SU-DHL-6 (cell line): ENCODE measurements at regions not wholly inside any gene's neighbourhood (a gene's known extent, or its start where the extent isn't known, plus 50 kb on each side); places are given as distances from the start of the nearest gene placed in this dataset.

Experiments used
- H2AFZ ChIP-seq: fragments of 200-600 bp; sonication (generic); 2 replicates; pipeline ENCODE4 v1.6.1; 2014; ENCODE audit warnings: low read depth, mild to moderate bottlenecking, moderate library complexity, mixed read lengths, antibody characterized with exemption, low read length; ENCODE audit not compliant: severe bottlenecking
- H3F3A ChIP-seq: fragments of 200-600 bp; shearing (Covaris generic); 2 replicates; pipeline ENCODE4 v1.6.0; 2016; ENCODE audit warnings: antibody characterized with exemption, mild to moderate bottlenecking; ENCODE audit not compliant: insufficient read depth
- H3K27ac ChIP-seq: fragments of 200-600 bp; sonication (generic); 2 replicates; pipeline ENCODE4 v1.5.1; 2016; ENCODE audit warnings: low read depth, mild to moderate bottlenecking, low read length, moderate library complexity, mixed read lengths
- H3K27me3 ChIP-seq: fragments of 200-600 bp; sonication (generic), shearing (Covaris generic); 2 replicates; pipeline ENCODE4 v1.6.0; 2014; ENCODE audit warnings: mild to moderate bottlenecking, low read length
- H3K36me3 ChIP-seq: fragments of 200-600 bp; sonication (generic); 2 replicates; pipeline ENCODE4 v1.6.1; 2014; ENCODE audit warnings: mild to moderate bottlenecking, low read length, mixed read lengths
- H3K4me2 ChIP-seq: fragments of 300-600, 200-600 bp; shearing (Covaris generic), sonication (generic); 2 replicates; pipeline ENCODE4 v1.6.0; 2014; ENCODE audit warnings: low read length, low read depth, mild to moderate bottlenecking; ENCODE audit not compliant: poor library complexity, severe bottlenecking
- H3K4me3 ChIP-seq: fragments of 200-600 bp; sonication (generic); 2 replicates; pipeline ENCODE4 v1.5.1; 2014; ENCODE audit warnings: antibody characterized with exemption, low read length, mild to moderate bottlenecking, mixed read lengths; ENCODE audit not compliant: insufficient read depth, poor library complexity, severe bottlenecking
- H3K79me2 ChIP-seq: fragments of 200-600 bp; sonication (generic); 2 replicates; pipeline ENCODE4 v1.6.1; 2014; ENCODE audit warnings: mild to moderate bottlenecking, low read length, moderate library complexity; ENCODE audit not compliant: insufficient read depth
- H3K9ac ChIP-seq: fragments of 200-600 bp; sonication (generic); 2 replicates; pipeline ENCODE4 v1.7.0; 2014; ENCODE audit warnings: mild to moderate bottlenecking, low read length
- H3K9me2 ChIP-seq: fragments of 200-600 bp; sonication (generic); replicated peaks from 2 replicates; pipeline ENCODE4 v1.6.1; 2014; ENCODE audit warnings: low read length; ENCODE audit not compliant: insufficient read depth
- H3K9me3 ChIP-seq: fragments of 200-600 bp; sonication (generic); 2 replicates; pipeline ENCODE4 v1.6.1; 2014; ENCODE audit warnings: low read length, mixed read lengths; ENCODE audit not compliant: insufficient read depth
- H4K20me1 ChIP-seq: fragments of 200-600 bp; sonication (generic); 2 replicates; pipeline ENCODE4 v1.6.1; 2014; ENCODE audit warnings: low read depth, mild to moderate bottlenecking, antibody characterized with exemption, low read length, moderate library complexity, mixed read lengths
- EZH2phosphoT487 ChIP-seq: fragments of 200-600 bp; sonication (generic), shearing (Covaris generic); conservative IDR thresholded peaks from 2 replicates; pipeline ENCODE4 v1.6.1; 2018; ENCODE audit warnings: mild to moderate bottlenecking, antibody characterized with exemption, low read length, moderate library complexity, mixed read lengths
- TF ChIP-seq, protein P1 (sequence below): fragments of 200-600 bp; sonication (generic); IDR thresholded peaks from one replicate; pipeline ENCODE4 v1.5.1; 2017; ENCODE audit warnings: antibody characterized with exemption, mild to moderate bottlenecking, low read length, moderate library complexity; ENCODE audit not compliant: insufficient read depth, poor library complexity, severe bottlenecking

DNA sequence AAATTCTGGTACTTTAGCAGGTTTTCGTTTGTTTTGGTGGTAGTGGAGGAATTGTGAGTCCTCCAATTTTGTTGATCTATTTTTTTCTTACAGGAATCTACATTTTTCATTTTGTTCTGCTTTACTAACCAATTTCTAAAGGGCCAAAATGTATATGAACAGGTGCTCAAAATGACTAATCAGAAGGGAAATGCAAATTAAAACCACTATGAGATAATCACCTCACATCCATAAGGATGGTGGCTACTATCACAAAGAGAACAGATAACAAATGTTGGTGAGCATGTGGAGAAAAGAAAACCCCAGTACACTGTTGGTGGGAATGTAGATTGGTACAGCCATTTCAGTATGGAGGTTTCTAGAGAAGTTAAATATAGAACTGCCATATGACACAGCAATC is 134.2 kb downstream of the LMO4 start:
- Histone ChIP-seq H3F3A (no peaks in the 10 kb centered on the region), H3K9ac (no peak overlapping the region), H3K27me3 (0 out of 2 replicates have a peak, but pooled peaks cover 3% of the 10 kb centered on the region), H3K27ac (no peak overlapping the region), H3K9me3 (peaks cover 5% of the 10 kb centered on the region; the same call in 1 of the 2 replicates), H3K4me2 (no peak overlapping the region), H4K20me1 (no peaks in the 10 kb centered on the region), H3K79me2 (no peaks in the 10 kb centered on the region), H3K4me3 (no peak overlapping the region), H3K9me2 (no peaks in the 10 kb centered on the region), H3K36me3 (peaks cover 13% of the 10 kb centered on the region; the same call in 1 of the 2 replicates), H2AFZ (no peak overlapping the region)
- TF ChIP-seq EZH2phosphoT487: no peak
- TF ChIP-seq, protein P1, sequence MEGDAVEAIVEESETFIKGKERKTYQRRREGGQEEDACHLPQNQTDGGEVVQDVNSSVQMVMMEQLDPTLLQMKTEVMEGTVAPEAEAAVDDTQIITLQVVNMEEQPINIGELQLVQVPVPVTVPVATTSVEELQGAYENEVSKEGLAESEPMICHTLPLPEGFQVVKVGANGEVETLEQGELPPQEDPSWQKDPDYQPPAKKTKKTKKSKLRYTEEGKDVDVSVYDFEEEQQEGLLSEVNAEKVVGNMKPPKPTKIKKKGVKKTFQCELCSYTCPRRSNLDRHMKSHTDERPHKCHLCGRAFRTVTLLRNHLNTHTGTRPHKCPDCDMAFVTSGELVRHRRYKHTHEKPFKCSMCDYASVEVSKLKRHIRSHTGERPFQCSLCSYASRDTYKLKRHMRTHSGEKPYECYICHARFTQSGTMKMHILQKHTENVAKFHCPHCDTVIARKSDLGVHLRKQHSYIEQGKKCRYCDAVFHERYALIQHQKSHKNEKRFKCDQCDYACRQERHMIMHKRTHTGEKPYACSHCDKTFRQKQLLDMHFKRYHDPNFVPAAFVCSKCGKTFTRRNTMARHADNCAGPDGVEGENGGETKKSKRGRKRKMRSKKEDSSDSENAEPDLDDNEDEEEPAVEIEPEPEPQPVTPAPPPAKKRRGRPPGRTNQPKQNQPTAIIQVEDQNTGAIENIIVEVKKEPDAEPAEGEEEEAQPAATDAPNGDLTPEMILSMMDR: no peak

GRCh38 chr1:87464022-87464490 is 135.4 kb downstream of the LMO4 start:
- no peaks in the 10 kb centered on the region for H3K79me2 ChIP-seq
- H3K9me3 ChIP-seq: peaks cover 5% of the 10 kb centered on the region; the same call in 1 of the 2 replicates
- H3K9me2 ChIP-seq: no peaks in the 10 kb centered on the region
- no peak overlapping the region for H3K27ac ChIP-seq
- TF ChIP-seq, protein P1: no peak
- no peaks in the 10 kb centered on the region for H4K20me1 ChIP-seq
- peaks cover 13% of the 10 kb centered on the region; the same call in 1 of the 2 replicates for H3K36me3 ChIP-seq
- 0 out of 2 replicates have a peak, but pooled peaks cover 3% of the 10 kb centered on the region for H3K27me3 ChIP-seq
- no peak overlapping the region for H2AFZ ChIP-seq
- H3K9ac ChIP-seq: no peak overlapping the region
- no peaks in the 10 kb centered on the region for H3F3A ChIP-seq
- H3K4me2 ChIP-seq: no peak overlapping the region
- H3K4me3 ChIP-seq: no peak overlapping the region

DNA sequence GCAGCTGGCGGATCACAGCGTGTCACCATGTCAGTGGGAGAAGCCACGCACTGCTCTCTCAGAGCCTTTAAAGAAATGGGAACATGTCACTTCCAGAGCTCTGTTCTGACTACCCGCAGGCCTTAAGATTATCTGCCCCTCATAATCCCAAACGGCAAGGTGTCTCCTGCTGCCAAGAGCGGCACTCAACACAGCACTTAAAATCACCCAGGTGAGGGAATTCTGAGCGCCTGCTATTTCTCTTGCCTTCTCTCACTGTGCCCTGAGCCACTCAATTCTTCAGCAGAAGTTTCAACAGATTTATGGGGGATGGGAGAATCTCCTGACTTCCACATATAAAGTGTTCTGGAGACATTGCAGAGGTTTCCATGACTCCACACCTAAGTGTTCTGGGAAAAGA is 137.9 kb downstream of the LMO4 start:
- no peak overlapping the region for H3K4me2 ChIP-seq
- no peak overlapping the region for H3K9ac ChIP-seq
- H3F3A ChIP-seq: no peaks in the 10 kb centered on the region
- H3K36me3 ChIP-seq: peaks cover 8% of the 10 kb centered on the region; the same call in 1 of the 2 replicates
- no peak overlapping the region for H3K27ac ChIP-seq
- no peaks in the 10 kb centered on the region for H3K9me3 ChIP-seq
- H3K27me3 ChIP-seq: 0 out of 2 replicates have a peak, but pooled peaks cover 3% of the 10 kb centered on the region
- TF ChIP-seq EZH2phosphoT487: no peak
- TF ChIP-seq, protein P1: no peak
- H2AFZ ChIP-seq: no peak overlapping the region
- no peak overlapping the region for H3K4me3 ChIP-seq
- H3K9me2 ChIP-seq: no peaks in the 10 kb centered on the region
- H4K20me1 ChIP-seq: no peaks in the 10 kb centered on the region
- H3K79me2 ChIP-seq: no peaks in the 10 kb centered on the region
